ENCODE measurements at regions not wholly inside any gene's neighbourhood (a gene's known extent, or its start where the extent isn't known, plus 50 kb on each side); places are given as distances from the start of the nearest gene placed in this dataset.

- TF ChIP-seq MAX (IDR thresholded peaks at IDR 0.05; ENCODE audit: low read depth, low read length): no peak
- no peak for TF ChIP-seq CTCF (IDR thresholded peaks at IDR 0.05; ENCODE audit: low read depth, low read length)
- no peak for TF ChIP-seq POLR2A (IDR thresholded peaks at IDR 0.05; ENCODE audit: extremely low read depth, insufficient read length)
- TF ChIP-seq MYC (IDR thresholded peaks at IDR 0.05; ENCODE audit: low read depth, low read length): no peak
These were observed 432.4 kb downstream of the ACTL7B start for GRCh38 chr9:108423433-108423832.
